ACHN (cell line): ENCODE measurements at regions not wholly inside any gene's neighbourhood (a gene's known extent, or its start where the extent isn't known, plus 50 kb on each side); places are given as distances from the start of the nearest gene placed in this dataset.

ENCODE experiments used
- DNase-seq: peaks from one replicate; pipeline ENCODE4 v3.0.0-alpha.2; 2015
- in situ Hi-C: cut with HindIII; loops from 2 replicates; pipeline ENCODE4 v1.10.0; 2017; ENCODE audit warnings: low sequenced_read_pairs, low pct_ligation_motif_present, low pct_unique_long_range_greater_than_20kb

DNA sequence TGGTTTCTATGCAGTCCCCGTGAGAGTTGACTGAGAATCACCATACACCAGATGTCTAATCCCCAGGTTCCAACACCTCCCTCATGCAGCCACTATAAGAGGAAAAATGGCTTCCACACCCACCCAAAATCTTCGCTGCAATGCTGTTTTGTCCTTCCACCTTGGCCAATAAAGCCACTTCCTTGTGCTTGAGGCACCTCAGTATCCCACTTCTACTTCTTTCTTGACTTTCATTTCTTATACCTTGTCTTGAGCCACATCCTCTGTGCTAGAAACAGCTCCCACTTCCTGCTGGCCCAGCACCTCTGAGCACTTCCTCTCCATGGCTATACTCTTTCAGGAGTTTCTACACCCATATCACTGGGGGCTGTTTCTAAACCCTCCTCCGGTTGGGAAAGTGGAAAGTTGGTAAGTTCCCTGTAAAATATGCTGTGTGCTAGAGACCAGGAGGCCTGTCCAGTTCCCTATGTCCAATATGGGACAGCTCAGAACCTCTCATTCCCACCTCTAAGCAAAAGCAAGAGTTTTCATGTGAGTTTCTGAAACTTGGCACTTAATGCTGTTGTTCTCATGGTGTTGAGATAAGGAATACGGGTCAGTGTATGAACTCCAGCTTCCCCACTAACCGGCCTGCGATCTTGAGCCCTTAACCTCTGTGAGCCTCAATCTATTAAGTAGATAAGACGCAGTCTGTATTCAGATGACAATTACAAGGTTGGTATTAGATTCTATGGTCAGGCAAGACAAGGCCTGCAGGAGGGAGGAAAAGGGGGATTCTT, 209.1 kb upstream of the ID2 start:
- DNase-seq, result no peak
- in situ Hi-C loops, result no loop called here

DNA sequence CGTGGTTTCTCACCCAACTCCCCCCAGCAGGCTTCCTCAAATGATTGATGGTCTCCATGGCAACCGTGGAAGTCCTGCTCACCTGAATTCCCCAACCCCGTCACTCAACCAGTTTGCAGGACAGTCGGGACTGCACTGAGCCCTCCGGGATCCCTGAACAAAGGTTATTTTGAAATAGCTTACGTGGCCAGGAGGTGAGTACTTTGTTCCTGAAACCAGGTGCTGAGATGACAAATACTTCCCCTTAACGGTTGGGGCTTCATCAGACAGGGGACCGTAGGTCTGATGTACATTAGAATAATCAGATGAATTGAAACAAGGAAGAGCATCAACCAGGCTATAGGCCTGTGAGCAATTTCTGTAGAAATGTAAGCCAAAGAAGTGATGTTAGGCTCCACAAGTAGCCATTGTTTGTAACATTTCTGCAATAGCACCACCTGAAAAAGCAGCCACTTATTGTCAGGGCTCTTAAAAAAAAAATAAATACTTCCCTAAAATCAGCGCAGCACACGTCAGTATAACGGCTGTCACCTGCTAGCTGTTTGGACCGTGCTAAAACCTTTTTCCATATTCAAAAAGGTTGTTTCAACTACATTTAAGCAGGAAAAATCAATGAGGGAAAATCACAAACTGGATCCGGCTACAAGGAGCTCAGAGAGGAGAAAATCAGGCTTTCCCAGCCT, 206.4 kb upstream of the ID2 start:
- in situ Hi-C loops, result no loop called here

DNA sequence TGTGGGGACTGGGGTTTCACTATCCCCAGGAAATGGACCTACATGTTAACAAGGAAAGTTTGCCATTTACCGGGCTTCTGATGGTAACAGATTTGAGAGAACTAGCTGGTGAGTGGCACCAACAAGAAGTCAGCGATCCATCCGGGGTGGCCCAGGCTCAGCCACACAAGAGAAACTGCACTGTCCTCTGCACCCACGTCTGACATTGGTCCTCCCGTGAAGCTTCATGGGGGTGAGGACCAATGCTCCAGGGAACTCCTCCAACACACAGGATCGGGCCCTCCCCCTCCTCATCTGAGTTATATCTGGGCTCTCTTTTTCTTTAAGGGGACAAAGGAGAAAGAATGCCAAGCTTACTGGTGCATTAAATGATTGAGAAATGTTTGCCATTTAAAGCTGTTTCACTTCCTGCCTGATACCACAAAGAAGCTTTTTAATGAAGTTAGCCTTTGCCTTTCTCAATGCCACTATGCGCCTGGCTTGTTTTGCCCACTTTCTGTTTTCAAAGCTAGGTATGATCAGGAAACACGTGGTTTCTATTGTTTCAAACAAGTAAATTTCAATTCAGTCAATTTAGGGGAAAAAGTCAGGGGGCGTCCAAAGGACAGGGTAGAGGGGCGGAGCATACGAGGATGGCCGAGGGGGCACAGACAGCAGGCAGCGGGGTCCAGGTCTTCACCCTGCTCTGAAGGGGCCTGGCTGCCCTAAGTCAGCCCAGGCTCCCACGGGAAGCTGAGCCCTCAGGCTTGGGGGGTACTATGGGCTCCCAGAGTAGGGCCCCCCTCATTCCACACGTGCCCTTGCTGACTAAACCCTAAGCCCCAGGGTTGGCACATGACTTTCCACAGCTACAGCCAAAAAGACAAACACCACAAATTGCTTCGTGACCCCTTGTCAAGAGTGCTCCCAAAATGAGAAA, 204.0 kb upstream of the ID2 start:
- DNase-seq, result peak; percentile 8
- in situ Hi-C loops, result no loop called here

More for the DNA sequence above, 206.4 kb upstream of the ID2 start:
- DNase-seq, result no peak

DNA sequence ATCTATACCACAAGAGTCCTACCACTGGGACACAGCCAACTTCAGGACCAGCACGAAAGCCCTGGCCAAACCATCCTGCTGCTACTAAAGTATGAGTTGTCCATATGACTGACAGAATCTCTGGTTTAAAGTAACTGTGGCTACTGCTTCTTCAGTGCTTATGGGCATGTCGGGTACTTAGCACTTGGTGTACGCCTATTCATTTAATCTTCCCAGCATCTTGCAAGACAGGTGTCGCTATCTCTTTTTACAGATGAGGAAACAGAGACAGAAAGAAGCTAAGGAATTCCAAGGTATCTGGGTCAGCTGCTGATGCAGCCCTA, 203.4 kb upstream of the ID2 start:
- in situ Hi-C loops, result no loop called here
- DNase-seq, result no peak

DNA sequence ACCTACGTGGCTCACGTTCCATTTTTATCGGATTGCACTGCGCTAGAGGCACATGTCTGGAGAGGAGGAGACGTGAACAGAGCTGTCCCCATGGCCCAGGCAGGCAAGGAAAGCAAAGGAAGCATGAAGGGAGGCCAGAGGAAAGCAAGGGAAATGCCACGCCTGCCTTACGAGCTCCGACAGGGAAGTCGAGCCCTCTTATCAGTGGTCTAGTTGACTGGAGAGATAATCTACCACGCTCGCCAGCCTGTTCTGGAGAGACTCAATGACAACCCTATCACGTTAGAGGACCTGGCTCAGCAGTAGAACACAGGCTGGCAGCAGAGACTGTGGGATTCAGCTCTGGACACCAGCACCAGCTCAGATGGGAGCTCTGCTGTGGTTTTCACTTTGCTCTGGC, 202.6 kb upstream of the ID2 start:
- in situ Hi-C loops, result no loop called here
- DNase-seq, result no peak

DNA sequence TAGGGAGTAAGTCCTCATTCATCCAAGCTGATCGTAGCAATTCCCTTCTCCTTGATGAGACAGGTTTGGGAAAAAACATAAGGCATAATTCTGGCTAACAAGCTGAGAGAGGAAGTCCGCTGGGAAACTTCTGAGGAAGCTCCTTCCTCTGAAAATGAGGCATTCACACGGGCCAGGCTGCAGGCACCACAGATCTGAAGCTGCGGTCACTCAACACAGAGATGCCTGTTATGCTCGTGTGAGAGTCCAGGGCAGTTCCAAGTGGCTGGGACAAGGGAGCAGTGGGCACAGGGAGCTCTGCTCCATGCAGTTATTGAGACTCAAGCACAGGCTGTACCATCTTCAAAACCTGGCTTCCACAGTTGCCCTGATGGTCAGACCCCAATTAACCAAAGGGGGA, 200.9 kb upstream of the ID2 start:
- in situ Hi-C loops, result no loop called here
- DNase-seq, result no peak

DNA sequence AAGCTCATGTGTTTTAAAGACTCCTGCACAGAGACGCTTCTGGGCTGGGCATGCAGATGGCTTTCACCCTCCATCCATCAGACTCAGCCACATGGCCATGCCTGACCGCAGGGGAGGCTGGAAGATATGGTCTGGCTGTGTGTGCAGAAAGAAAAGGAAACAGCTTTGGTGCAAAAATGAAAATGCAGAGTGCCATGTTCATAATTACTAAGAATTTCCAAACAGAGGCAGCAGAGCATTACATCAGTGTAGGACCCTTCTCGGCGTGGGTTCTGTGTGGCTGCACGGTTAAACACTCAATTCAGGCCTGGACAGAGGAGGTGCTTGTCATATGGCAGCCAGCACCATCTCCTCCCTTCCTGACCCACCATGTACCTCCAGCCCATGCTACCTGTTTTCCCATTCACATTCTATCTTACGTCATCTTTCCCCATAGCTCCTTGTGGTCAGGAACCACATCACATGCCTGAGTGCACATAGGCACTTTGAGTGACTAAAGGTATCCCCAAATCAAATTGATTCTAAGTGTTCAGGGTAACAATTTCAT, 200.3 kb upstream of the ID2 start:
- no peak for DNase-seq
- in situ Hi-C loops, result no loop called here

DNA sequence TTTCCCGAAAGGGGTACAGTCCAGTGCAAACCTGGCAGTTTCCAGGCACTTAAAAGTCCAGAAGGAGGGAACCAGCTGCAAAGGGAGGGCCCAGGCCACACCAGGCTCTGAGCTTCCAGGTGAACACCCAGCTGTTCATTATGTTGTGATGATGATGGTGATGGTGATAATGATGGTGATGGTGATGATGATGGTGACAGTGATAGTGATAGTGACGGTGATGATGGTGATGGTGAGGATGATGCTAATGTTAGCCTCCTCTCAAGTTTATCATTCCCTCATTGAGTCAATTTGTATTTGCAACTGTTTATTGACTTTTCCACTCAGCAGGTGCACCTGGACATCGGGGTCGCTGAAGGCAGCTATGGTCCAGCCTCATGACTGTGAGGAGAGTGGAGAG, 199.4 kb upstream of the ID2 start:
- DNase-seq, result no peak
- in situ Hi-C loops, result no loop called here

DNA sequence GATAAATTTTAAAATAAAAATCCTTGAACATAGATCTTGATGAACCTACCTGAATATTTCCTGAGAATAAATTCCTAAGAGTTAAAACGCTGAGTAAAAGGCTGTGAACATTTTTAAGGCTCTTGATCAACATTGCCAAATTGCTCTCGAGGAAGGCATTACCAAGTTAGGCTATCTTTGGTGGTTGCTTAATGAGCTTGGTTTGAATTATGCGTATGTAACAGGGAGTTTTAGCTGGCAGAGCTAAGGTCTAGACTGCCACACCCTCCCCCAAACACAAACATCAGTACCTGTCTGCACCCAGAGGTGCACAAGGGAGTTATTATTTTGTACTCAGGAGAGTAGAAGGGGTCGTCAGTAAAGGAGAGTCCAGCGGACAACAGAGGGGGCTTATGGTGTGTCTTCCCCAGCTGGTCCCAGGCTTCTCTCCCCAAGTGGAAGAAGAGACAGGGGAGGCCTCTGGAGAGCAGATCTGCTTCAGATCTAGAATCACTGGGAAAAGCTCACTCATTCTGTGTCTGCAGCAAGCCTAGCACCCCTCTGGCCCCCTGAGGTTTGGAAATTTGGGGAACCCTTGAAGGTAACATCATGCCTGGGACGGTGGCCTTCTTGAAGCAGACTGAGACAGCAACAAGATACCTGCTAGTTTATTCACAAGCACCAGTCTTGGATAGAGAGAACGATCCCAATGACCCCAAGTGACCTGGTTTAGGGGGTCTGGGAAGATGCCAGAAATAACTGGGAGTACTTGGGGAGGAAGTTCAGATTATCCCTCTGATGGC, 197.2 kb upstream of the ID2 start:
- DNase-seq, result no peak
- in situ Hi-C loops, result no loop called here

DNA sequence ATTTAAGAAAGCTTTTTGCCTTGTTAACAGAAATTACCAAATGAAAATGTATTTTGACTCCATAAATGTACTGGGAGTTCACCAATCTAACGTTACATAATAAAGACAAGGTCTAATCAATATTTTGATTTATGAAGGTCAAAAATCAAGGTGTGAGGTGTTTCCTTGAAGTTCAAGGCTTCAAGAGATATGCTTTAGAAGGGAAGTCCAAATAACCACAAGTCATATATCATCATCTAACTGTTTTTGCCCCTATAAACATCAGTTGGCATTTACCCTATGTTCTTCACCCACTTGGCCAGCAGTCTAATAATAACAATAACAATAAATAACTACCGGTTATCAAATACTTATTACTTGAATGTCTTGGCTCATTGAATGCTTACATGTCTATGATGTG, 196.1 kb upstream of the ID2 start:
- DNase-seq, result no peak
- in situ Hi-C loops, result no loop called here

DNA sequence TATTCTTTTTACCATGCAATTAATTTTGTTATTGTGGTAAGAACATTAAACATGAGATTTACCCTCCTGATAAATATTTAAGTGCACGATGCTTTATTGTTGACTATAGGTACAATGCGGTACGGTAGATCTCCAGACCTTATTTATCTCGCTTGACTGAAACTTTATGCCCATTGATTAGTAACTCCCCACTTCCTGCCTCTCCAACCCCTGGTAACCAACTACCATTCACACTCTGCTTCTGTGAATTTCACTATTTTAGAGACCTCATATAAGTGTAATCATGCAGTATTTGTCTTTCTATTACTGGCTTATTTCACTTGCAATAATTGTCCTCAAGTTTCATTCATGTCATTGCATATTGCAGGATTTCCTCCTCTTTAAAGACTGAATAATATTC, 195.7 kb upstream of the ID2 start:
- in situ Hi-C loops, result no loop called here
- no peak for DNase-seq

DNA sequence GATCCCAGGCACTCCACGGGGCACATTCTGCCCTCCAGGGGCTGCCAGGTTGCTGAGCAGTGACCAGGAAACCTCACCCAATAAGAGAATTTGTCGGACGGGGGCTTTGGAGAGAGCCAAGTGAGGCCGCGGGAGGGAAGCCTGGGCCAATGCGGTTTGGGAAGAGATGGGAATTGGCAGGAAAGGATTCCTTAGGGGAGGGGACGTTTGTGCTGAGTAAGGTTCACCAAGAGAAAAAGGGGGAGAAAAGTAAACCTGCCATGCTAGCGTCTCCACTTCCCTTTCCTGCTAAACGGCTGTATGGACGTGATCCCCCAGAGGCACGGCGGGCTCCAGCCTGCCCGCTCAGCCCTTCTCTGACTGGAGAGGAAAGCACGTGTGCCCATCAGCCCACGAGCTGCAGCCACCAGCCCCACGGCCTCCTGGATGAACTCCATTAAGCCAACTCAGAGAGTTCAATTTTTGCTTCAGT, 194.4 kb upstream of the ID2 start:
- in situ Hi-C loops, result no loop called here
- no peak for DNase-seq

DNA sequence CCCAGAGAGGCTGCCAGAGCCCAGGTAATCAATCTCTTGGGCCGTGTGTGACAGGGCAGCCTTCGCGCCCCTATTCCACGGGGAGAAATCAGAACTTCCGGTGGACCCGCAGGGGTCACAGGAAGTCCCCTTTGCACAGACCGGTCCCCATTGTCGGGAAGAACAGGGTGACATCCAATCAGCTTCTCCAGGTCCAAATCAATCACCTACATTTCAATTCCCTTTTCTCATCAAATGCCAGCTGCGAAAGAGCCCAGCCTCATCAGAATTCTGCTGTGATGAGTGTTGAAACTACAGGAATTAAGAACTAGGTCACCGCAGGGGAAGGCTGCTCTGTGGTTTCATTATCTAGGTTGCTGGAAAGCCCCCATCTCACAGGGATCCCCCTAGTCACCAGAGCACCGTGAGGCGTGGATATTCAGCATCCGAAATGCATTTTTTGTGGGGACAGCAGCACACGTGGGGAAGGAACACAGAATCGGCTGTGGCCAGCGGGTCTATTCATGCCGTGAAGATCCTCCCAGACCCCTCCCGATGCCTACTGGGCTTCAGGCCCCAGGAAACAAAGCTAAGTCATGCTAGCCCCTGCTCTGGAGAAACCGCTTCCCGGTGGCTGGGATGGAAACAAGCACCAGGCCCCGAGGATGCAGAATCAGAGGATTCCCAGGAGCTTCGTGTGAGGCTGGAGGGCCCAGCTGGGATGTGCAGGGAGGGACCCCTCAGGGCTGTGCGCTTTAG, 193.7 kb upstream of the ID2 start:
- in situ Hi-C loops, result no loop called here
- no peak for DNase-seq

DNA sequence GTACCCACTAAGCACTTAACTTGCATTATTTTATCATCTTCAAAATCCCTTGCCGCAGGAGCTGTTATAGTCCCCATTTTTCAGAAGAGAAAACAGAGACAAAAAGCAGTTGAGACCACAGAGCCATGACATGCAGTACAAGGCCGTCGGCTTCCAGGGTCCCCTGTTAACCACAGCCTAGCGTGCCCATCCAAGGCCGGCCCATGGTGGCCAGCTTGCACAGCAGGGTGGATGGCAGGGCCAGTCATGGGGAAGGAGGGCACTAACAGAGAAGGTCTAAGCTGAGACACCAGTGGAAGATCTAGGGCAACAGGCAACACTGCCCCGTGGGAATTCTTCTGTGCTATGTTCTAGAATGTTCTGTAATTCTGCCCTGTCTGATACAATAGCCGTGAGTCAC, 192.6 kb upstream of the ID2 start:
- in situ Hi-C loops, result no loop called here
- DNase-seq, result no peak

DNA sequence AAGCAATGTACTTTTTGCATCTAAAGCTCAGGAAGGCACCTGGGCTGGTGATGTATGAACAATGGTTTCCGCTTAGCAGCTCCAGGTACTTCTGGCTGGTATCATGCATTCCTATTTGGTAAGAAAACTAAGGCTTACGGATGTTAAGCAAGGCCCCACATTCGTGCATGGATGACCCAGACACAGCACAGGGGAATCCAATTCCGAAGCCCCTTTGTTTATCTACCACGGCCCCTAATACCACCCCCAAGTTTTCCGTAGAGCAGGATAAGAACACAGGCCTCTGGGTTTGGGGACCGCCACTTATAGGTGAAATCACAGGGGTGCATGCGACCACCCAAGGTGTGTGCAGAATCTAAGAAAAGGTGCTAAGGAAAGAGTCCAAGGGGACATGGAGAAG, 192.1 kb upstream of the ID2 start:
- in situ Hi-C loops, result no loop called here
- DNase-seq, result no peak

DNA sequence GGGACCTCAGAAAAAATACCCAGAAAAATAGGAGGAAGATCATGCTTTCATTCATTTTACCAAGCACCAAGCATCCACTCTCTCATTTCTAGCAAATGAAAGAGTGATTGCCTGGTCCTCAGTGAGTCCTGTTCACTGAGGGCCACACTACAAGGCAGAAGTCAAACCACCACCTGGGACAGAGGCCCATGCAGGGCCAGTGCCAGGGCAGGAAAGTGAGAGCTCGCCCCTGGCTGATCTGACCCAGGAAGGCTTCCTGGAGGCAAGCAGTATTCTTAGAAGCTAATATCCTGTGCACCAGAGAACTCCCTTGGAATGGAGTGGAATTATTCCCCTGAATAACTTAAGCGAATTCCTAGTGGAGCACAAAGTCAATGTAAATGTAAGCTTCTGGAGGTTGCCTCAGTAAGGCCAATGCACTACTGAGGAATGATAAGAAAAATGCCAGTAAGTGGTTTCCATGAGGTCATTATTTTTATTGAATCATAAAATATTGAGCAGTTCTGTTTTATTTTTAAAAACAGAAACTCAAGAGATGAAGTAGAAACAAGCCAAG, 191.6 kb upstream of the ID2 start:
- no peak for DNase-seq
- in situ Hi-C loops, result no loop called here

DNA sequence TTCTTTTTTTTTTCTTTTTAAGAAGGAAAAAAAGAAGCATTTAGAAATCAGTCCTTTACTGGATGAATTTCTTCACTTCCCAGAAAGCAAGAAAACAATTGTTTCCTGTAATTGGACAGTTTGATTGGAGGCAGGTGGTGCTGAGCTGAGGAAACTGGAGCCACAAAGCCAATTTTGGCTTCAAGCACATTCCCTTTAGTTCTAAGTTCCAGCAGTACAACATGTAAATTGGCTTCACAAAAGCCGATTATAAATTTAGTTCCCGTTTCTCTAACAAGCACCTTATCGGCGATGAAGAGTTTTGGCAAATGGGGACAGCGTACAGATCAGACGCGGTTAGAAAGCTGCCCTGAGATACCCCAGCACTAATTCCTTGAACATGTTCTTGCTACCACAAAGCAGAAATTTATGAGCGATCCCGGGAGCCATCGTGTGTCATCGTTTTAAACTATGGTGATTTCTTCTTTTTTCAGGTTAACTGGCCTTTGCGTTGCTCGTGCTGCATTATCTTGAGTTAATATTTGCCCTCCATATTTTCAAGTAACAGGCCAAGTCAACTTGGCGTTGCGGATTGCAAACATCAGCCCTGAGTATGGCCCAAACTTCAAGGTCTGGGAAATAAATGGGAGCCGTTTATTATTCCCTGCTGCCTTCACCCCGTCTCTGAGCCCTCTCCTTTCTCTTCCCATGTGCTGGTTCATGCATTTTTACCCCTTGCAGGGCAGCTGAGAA, 190.4 kb upstream of the ID2 start:
- in situ Hi-C loops, result no loop called here
- DNase-seq, result no peak
